Activated T-helper 1 cell treated with anti-CD3 and anti-CD28 coated beads, Interleukin-12 subunit alpha, Interleukin-12 subunit beta, Interleukin-2, Interleukin-4 antibody, amounts not matched to agents 30 ng/mL and 10 ng/mL and 1 ng/mL, durations not matched to agents 14 hours and 24 hours and 36 hours (primary cell): ENCODE measurements at regions not wholly inside any gene's neighbourhood (a gene's known extent, or its start where the extent isn't known, plus 50 kb on each side); places are given as distances from the start of the nearest gene placed in this dataset.
"Not testable (repeated sequence)": the region's sequence is repeated elsewhere in the genome, so short reads cannot be mapped to it uniquely, and the experiment has no call there.

Experiments used
- DNase-seq: peaks from one replicate; pipeline ENCODE4 v3.0.0; 2021; ENCODE audit warnings: low spot score
- H3K27ac Mint-ChIP-seq: one replicate; pipeline ENCODE4 v1.8.0; 2021; ENCODE audit warnings: mild to moderate bottlenecking, mixed read lengths
- H3K27me3 Mint-ChIP-seq: one replicate; pipeline ENCODE4 v1.8.0; 2022; ENCODE audit warnings: mild to moderate bottlenecking, moderate library complexity, mixed read lengths; ENCODE audit not compliant: insufficient read depth
- H3K36me3 Mint-ChIP-seq: one replicate; pipeline ENCODE4 v1.8.0; 2021; ENCODE audit warnings: low read depth, mixed read lengths
- H3K4me1 Mint-ChIP-seq: one replicate; pipeline ENCODE4 v1.8.0; 2021; ENCODE audit warnings: low read depth, mixed read lengths
- H3K4me3 Mint-ChIP-seq: one replicate; pipeline ENCODE4 v1.8.0; 2021; ENCODE audit warnings: mild to moderate bottlenecking, moderate library complexity, mixed read lengths
- H3K9me3 Mint-ChIP-seq: one replicate; pipeline ENCODE4 v1.8.0; 2021; ENCODE audit warnings: mixed read lengths
- intact Hi-C: fragments of 100-400 bp; cut with micrococcal nuclease; formaldehyde crosslinking; loops from one replicate; pipeline ENCODE4 v1.15.1; 2024

- H3K4me3 Mint-ChIP-seq, H3K27me3 Mint-ChIP-seq, intact Hi-C loops, H3K27ac Mint-ChIP-seq, DNase-seq, H3K36me3 Mint-ChIP-seq, H3K4me1 Mint-ChIP-seq: not testable (repeated sequence)
- peaks cover 15% of the 10 kb centered on the region for H3K9me3 Mint-ChIP-seq
Measured at GRCh38 chr17:52961751-52962150, 803.2 kb upstream of the CA10 start.

GRCh38 chr17:52957411-52957810 lies 798.9 kb upstream of the CA10 start:
- no peaks in the 10 kb centered on the region for H3K36me3 Mint-ChIP-seq
- no peaks in the 10 kb centered on the region for H3K4me1 Mint-ChIP-seq
- peaks cover 8% of the 10 kb centered on the region for H3K9me3 Mint-ChIP-seq
- no peak for DNase-seq
- intact Hi-C loops: no loop called here
- H3K27ac Mint-ChIP-seq: no peak overlapping the region
- no peaks in the 10 kb centered on the region for H3K27me3 Mint-ChIP-seq
- H3K4me3 Mint-ChIP-seq: no peak overlapping the region

- Mint-ChIP-seq H3K36me3 (no peaks in the 10 kb centered on the region), H3K4me3 (no peak overlapping the region), H3K9me3 (peaks cover 12% of the 10 kb centered on the region), H3K27me3 (no peaks in the 10 kb centered on the region), H3K4me1 (no peaks in the 10 kb centered on the region), H3K27ac (no peak overlapping the region)
- intact Hi-C loops: no loop called here
- no peak for DNase-seq
Measured at GRCh38 chr17:52947418-52947817, 788.9 kb upstream of the CA10 start.

GRCh38 chr17:52938623-52939230 lies 780.2 kb upstream of the CA10 start:
- H3K4me3 Mint-ChIP-seq: no peak overlapping the region
- H3K4me1 Mint-ChIP-seq: no peaks in the 10 kb centered on the region
- intact Hi-C loops: no loop called here
- peaks cover 36% of the 10 kb centered on the region for H3K9me3 Mint-ChIP-seq
- H3K27me3 Mint-ChIP-seq: no peaks in the 10 kb centered on the region
- no peak for DNase-seq
- no peaks in the 10 kb centered on the region for H3K36me3 Mint-ChIP-seq
- H3K27ac Mint-ChIP-seq: no peak overlapping the region

GRCh38 chr17:52930581-52930980 lies 772.1 kb upstream of the CA10 start:
- no peak overlapping the region for H3K27ac Mint-ChIP-seq
- no peaks in the 10 kb centered on the region for H3K4me1 Mint-ChIP-seq
- H3K9me3 Mint-ChIP-seq: peaks cover 16% of the 10 kb centered on the region
- DNase-seq: no peak
- H3K36me3 Mint-ChIP-seq: no peaks in the 10 kb centered on the region
- intact Hi-C loops: no loop called here
- H3K27me3 Mint-ChIP-seq: no peaks in the 10 kb centered on the region
- no peak overlapping the region for H3K4me3 Mint-ChIP-seq

- Mint-ChIP-seq H3K4me3 (no peak overlapping the region), H3K4me1 (no peaks in the 10 kb centered on the region), H3K27me3 (no peaks in the 10 kb centered on the region), H3K27ac (no peak overlapping the region), H3K9me3 (peaks cover 12% of the 10 kb centered on the region), H3K36me3 (no peaks in the 10 kb centered on the region)
- intact Hi-C loops: no loop called here
- no peak for DNase-seq
Measured at GRCh38 chr17:52930145-52930544, 771.6 kb upstream of the CA10 start.

GRCh38 chr17:52923658-52924057 lies 765.1 kb upstream of the CA10 start:
- no peak for DNase-seq
- Mint-ChIP-seq H3K27ac (no peak overlapping the region), H3K9me3 (peaks cover 4% of the 10 kb centered on the region), H3K4me1 (no peaks in the 10 kb centered on the region), H3K27me3 (no peaks in the 10 kb centered on the region), H3K36me3 (no peaks in the 10 kb centered on the region), H3K4me3 (no peak overlapping the region)
- intact Hi-C loops: no loop called here

- Mint-ChIP-seq H3K27me3 (no peaks in the 10 kb centered on the region), H3K9me3 (peaks cover 9% of the 10 kb centered on the region), H3K4me3 (no peak overlapping the region), H3K36me3 (no peaks in the 10 kb centered on the region), H3K27ac (no peak overlapping the region), H3K4me1 (no peaks in the 10 kb centered on the region)
- intact Hi-C loops: no loop called here
- DNase-seq: no peak
Measured at GRCh38 chr17:52899235-52899634, 740.7 kb upstream of the CA10 start.

- peaks cover 4% of the 10 kb centered on the region for H3K9me3 Mint-ChIP-seq
- H3K27me3 Mint-ChIP-seq: no peaks in the 10 kb centered on the region
- no peaks in the 10 kb centered on the region for H3K36me3 Mint-ChIP-seq
- H3K27ac Mint-ChIP-seq: no peak overlapping the region
- intact Hi-C loops: no loop called here
- no peak overlapping the region for H3K4me3 Mint-ChIP-seq
- no peaks in the 10 kb centered on the region for H3K4me1 Mint-ChIP-seq
- DNase-seq: no peak
Measured at GRCh38 chr17:52895272-52895671, 736.8 kb upstream of the CA10 start.

- no peak overlapping the region for H3K27ac Mint-ChIP-seq
- intact Hi-C loops: no loop called here
- H3K4me1 Mint-ChIP-seq: no peaks in the 10 kb centered on the region
- H3K27me3 Mint-ChIP-seq: no peaks in the 10 kb centered on the region
- H3K36me3 Mint-ChIP-seq: no peaks in the 10 kb centered on the region
- H3K9me3 Mint-ChIP-seq: no peaks in the 10 kb centered on the region
- H3K4me3 Mint-ChIP-seq: no peak overlapping the region
- no peak for DNase-seq
Measured at GRCh38 chr17:52892334-52892733, 733.8 kb upstream of the CA10 start.

- no peaks in the 10 kb centered on the region for H3K4me1 Mint-ChIP-seq
- no peaks in the 10 kb centered on the region for H3K27me3 Mint-ChIP-seq
- H3K36me3 Mint-ChIP-seq: no peaks in the 10 kb centered on the region
- H3K4me3 Mint-ChIP-seq: no peak overlapping the region
- intact Hi-C loops: no loop called here
- H3K27ac Mint-ChIP-seq: no peak overlapping the region
- DNase-seq: no peak
- H3K9me3 Mint-ChIP-seq: peaks cover 3% of the 10 kb centered on the region
Measured at GRCh38 chr17:52885882-52886281, 727.4 kb upstream of the CA10 start.

- DNase-seq, H3K4me1 Mint-ChIP-seq, H3K27ac Mint-ChIP-seq, intact Hi-C loops, H3K9me3 Mint-ChIP-seq, H3K27me3 Mint-ChIP-seq, H3K36me3 Mint-ChIP-seq, H3K4me3 Mint-ChIP-seq: not testable (repeated sequence)
Measured at GRCh38 chr17:52883907-52884491, 725.5 kb upstream of the CA10 start.

GRCh38 chr17:52846767-52847166 lies 688.3 kb upstream of the CA10 start:
- not testable (repeated sequence) for DNase-seq, H3K27ac Mint-ChIP-seq, H3K4me3 Mint-ChIP-seq, H3K27me3 Mint-ChIP-seq, H3K9me3 Mint-ChIP-seq, H3K4me1 Mint-ChIP-seq, H3K36me3 Mint-ChIP-seq
- intact Hi-C loops: loop anchor here (10.0 kb wide), 1 partner anchor 828 kb away; no protein-coding TSS in a partner anchor

- no peak overlapping the region for H3K4me3 Mint-ChIP-seq
- no peak for DNase-seq
- no peaks in the 10 kb centered on the region for H3K27me3 Mint-ChIP-seq
- H3K9me3 Mint-ChIP-seq: peaks cover 14% of the 10 kb centered on the region
- no peaks in the 10 kb centered on the region for H3K4me1 Mint-ChIP-seq
- intact Hi-C loops: loop anchor here (10.0 kb wide), 1 partner anchor 833 kb away; no protein-coding TSS in a partner anchor
- no peaks in the 10 kb centered on the region for H3K36me3 Mint-ChIP-seq
- no peak overlapping the region for H3K27ac Mint-ChIP-seq
Measured at GRCh38 chr17:52841971-52842370, 683.5 kb upstream of the CA10 start.
